Hepatocyte (in vitro differentiated cells): ENCODE measurements at regions not wholly inside any gene's neighbourhood (a gene's known extent, or its start where the extent isn't known, plus 50 kb on each side); places are given as distances from the start of the nearest gene placed in this dataset.

Experiments
- DNase-seq: peaks from one replicate; pipeline ENCODE4 v3.0.0-alpha.2; 2016; ENCODE audit warnings: low spot score
- H2AFZ ChIP-seq: fragments of 200-600 bp; sonication (generic); 2 replicates; pipeline ENCODE4 v1.6.0; 2016; ENCODE audit warnings: antibody characterized with exemption, mild to moderate bottlenecking
- H3K27ac ChIP-seq: fragments of 200-600 bp; sonication (generic); 2 replicates; pipeline ENCODE4 v1.5.1; 2016; ENCODE audit warnings: mild to moderate bottlenecking
- H3K27me3 ChIP-seq: fragments of 200-600 bp; sonication (generic); 2 replicates; pipeline ENCODE4 v1.6.1; 2016
- H3K36me3 ChIP-seq: fragments of 200-600 bp; sonication (generic); replicated peaks from 2 replicates; pipeline ENCODE4 v1.5.1; 2016; ENCODE audit warnings: low read depth; ENCODE audit not compliant: insufficient read depth
- H3K4me1 ChIP-seq: fragments of 200-600 bp; sonication (generic); 2 replicates; pipeline ENCODE4 v1.5.1; 2016; ENCODE audit warnings: mild to moderate bottlenecking, moderate library complexity; ENCODE audit not compliant: insufficient read depth
- H3K4me2 ChIP-seq: fragments of 200-600 bp; sonication (generic); 2 replicates; pipeline ENCODE4 v1.6.0; 2016
- H3K4me3 ChIP-seq: fragments of 200-600 bp; sonication (generic); 2 replicates; pipeline ENCODE4 v1.5.1; 2016; ENCODE audit warnings: mild to moderate bottlenecking
- H3K79me2 ChIP-seq: fragments of 200-600 bp; sonication (generic); 2 replicates; pipeline ENCODE4 v1.6.0; 2017; ENCODE audit warnings: mild to moderate bottlenecking
- H3K9me2 ChIP-seq: fragments of 200-600 bp; sonication (generic); replicated peaks from 2 replicates; pipeline ENCODE4 v1.6.0; 2017; ENCODE audit warnings: mild to moderate bottlenecking; ENCODE audit not compliant: insufficient read depth
- H3K9me3 ChIP-seq: fragments of 200-600 bp; sonication (generic); 2 replicates; pipeline ENCODE4 v1.5.1; 2016; ENCODE audit warnings: low read depth, mild to moderate bottlenecking
- H4K20me1 ChIP-seq: fragments of 200-600 bp; sonication (generic); 2 replicates; pipeline ENCODE4 v1.6.0; 2016; ENCODE audit warnings: mild to moderate bottlenecking; ENCODE audit not compliant: insufficient read depth, poor library complexity, severe bottlenecking
- CTCF ChIP-seq: fragments of 200-600 bp; sonication (generic); IDR thresholded peaks from 2 replicates; pipeline ENCODE4 v1.5.1; 2016; ENCODE audit warnings: antibody characterized with exemption, mild to moderate bottlenecking; ENCODE audit not compliant: poor library complexity
- EZH2 ChIP-seq: fragments of 200-600 bp; sonication (generic); IDR thresholded peaks from 2 replicates; pipeline ENCODE4 v1.6.1; 2016; ENCODE audit warnings: antibody characterized with exemption, mild to moderate bottlenecking, borderline replicate concordance
- EZH2phosphoT487 ChIP-seq: fragments of 200-600 bp; sonication (generic); IDR thresholded peaks from one replicate; pipeline ENCODE4 v1.6.1; 2018; ENCODE audit warnings: antibody characterized with exemption, mild to moderate bottlenecking, low read depth, moderate library complexity; ENCODE audit not compliant: unreplicated experiment, severe bottlenecking
- WGBS: methylation state at CpG from one replicate; pipeline ENCODE4 v1.1.6; 2016; ENCODE audit warnings: low lambda C conversion rate; ENCODE audit errors: missing lambda C conversion rate; 5-methylcytosine and 5-hydroxymethylcytosine counted together

GRCh38 chr2:16020389-16021008 lies 80.1 kb downstream of the MYCN start:
- H3K79me2 ChIP-seq: no peaks in the 10 kb centered on the region

GRCh38 chr2:16019617-16020351 lies 79.4 kb downstream of the MYCN start:
- no peak for TF ChIP-seq CTCF
- TF ChIP-seq EZH2: no peak
- TF ChIP-seq EZH2phosphoT487: no peak
- Histone ChIP-seq H3K9me2 (no peaks in the 10 kb centered on the region), H3K4me2 (no peak overlapping the region), H3K27ac (no peak overlapping the region), H3K9me3 (no peaks in the 10 kb centered on the region), H3K79me2 (no peaks in the 10 kb centered on the region), H4K20me1 (no peaks in the 10 kb centered on the region), H3K4me1 (no peaks in the 10 kb centered on the region), H3K4me3 (no peak overlapping the region), H3K27me3 (no peaks in the 10 kb centered on the region), H3K36me3 (no peaks in the 10 kb centered on the region), H2AFZ (no peak overlapping the region)
- no peak for DNase-seq
- WGBS: 88% methylated on average over 4 of the region's 4 CpGs

More at GRCh38 chr2:16020389-16021008, 80.1 kb downstream of the MYCN start:
- Histone ChIP-seq H3K9me2 (no peaks in the 10 kb centered on the region), H3K4me3 (no peak overlapping the region), H4K20me1 (no peaks in the 10 kb centered on the region), H3K4me1 (no peaks in the 10 kb centered on the region), H2AFZ (no peak overlapping the region), H3K27ac (no peak overlapping the region), H3K27me3 (no peaks in the 10 kb centered on the region), H3K4me2 (no peak overlapping the region), H3K9me3 (no peaks in the 10 kb centered on the region), H3K36me3 (no peaks in the 10 kb centered on the region)
- TF ChIP-seq EZH2 (no peak), CTCF (no peak), EZH2phosphoT487 (no peak)
- 92% methylated on average over 5 of the region's 5 CpGs for WGBS
- no peak for DNase-seq

GRCh38 chr2:16019060-16019480 lies 78.7 kb downstream of the MYCN start:
- Histone ChIP-seq H3K79me2 (no peaks in the 10 kb centered on the region), H3K4me3 (no peak overlapping the region), H3K27me3 (no peaks in the 10 kb centered on the region), H3K36me3 (no peaks in the 10 kb centered on the region), H3K9me3 (no peaks in the 10 kb centered on the region), H3K27ac (no peak overlapping the region), H3K4me2 (no peak overlapping the region), H3K9me2 (no peaks in the 10 kb centered on the region), H2AFZ (no peak overlapping the region), H3K4me1 (no peaks in the 10 kb centered on the region), H4K20me1 (no peaks in the 10 kb centered on the region)
- TF ChIP-seq CTCF (no peak), EZH2 (no peak), EZH2phosphoT487 (no peak)
- WGBS: 66% methylated on average over 6 of the region's 6 CpGs
- no peak for DNase-seq
